HEK293 (cell line): ENCODE measurements at regions not wholly inside any gene's neighbourhood (a gene's known extent, or its start where the extent isn't known, plus 50 kb on each side); places are given as distances from the start of the nearest gene placed in this dataset.

Experiments used
- YY1 ChIP-seq: fragments of 450-650 bp; formaldehyde crosslinking; IDR thresholded peaks from 2 replicates; pipeline ENCODE4 v1.5.1; 2018; ENCODE audit warnings: missing biosample characterization, missing genetic modification characterization
- ZNF16 ChIP-seq: fragments of 450-650 bp; formaldehyde crosslinking; IDR thresholded peaks from 2 replicates; pipeline ENCODE4 v1.5.1; 2016; ENCODE audit warnings: low read depth, missing biosample characterization, missing genetic modification characterization
- TF ChIP-seq, protein P1 (sequence below): sonication (generic); formaldehyde crosslinking; IDR thresholded peaks from 2 replicates; pipeline ENCODE4 v1.8.1; 2022; ENCODE audit warnings: mild to moderate bottlenecking, moderate library complexity, missing genetic modification reagents
- TF ChIP-seq, protein P2 (sequence below): fragments of 450-650 bp; formaldehyde crosslinking; IDR thresholded peaks from 2 replicates; pipeline ENCODE4 v1.5.1; 2016; ENCODE audit warnings: missing biosample characterization, missing genetic modification characterization

DNA sequence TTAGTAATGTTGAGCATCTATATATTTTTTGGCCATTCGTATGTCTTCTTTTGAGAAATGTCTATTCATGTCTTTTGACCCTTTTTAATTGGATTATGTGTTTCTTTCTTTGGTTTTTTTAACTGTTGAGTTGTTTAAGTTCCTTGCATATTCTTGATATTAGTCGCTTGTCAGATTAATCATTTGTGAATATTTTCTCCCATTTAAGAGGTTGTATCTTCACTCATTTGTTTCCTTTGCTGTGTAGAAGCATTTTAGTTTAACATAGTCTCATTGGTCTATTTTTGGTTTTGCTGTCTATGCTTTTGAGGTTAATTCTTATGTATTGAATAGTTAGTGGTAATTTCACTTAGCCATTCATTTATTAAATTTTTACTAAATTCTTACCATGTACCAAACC is 283.8 kb downstream of the ZPLD1 start:
- TF ChIP-seq, protein P1, sequence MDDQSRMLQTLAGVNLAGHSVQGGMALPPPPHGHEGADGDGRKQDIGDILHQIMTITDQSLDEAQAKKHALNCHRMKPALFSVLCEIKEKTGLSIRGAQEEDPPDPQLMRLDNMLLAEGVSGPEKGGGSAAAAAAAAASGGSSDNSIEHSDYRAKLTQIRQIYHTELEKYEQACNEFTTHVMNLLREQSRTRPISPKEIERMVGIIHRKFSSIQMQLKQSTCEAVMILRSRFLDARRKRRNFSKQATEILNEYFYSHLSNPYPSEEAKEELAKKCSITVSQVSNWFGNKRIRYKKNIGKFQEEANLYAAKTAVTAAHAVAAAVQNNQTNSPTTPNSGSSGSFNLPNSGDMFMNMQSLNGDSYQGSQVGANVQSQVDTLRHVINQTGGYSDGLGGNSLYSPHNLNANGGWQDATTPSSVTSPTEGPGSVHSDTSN (CRISPR knock-in tag) = no peak
- no peak for TF ChIP-seq YY1
- TF ChIP-seq, protein P2, sequence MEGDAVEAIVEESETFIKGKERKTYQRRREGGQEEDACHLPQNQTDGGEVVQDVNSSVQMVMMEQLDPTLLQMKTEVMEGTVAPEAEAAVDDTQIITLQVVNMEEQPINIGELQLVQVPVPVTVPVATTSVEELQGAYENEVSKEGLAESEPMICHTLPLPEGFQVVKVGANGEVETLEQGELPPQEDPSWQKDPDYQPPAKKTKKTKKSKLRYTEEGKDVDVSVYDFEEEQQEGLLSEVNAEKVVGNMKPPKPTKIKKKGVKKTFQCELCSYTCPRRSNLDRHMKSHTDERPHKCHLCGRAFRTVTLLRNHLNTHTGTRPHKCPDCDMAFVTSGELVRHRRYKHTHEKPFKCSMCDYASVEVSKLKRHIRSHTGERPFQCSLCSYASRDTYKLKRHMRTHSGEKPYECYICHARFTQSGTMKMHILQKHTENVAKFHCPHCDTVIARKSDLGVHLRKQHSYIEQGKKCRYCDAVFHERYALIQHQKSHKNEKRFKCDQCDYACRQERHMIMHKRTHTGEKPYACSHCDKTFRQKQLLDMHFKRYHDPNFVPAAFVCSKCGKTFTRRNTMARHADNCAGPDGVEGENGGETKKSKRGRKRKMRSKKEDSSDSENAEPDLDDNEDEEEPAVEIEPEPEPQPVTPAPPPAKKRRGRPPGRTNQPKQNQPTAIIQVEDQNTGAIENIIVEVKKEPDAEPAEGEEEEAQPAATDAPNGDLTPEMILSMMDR = no peak
- no peak for TF ChIP-seq ZNF16 (tag by site-specific recombination)
